Mucosa of stomach (tissue), 1 donor: ENCODE measurements at regions not wholly inside any gene's neighbourhood (a gene's known extent, or its start where the extent isn't known, plus 50 kb on each side); places are given as distances from the start of the nearest gene placed in this dataset.

Experiments
- H3K27me3 ChIP-seq: one replicate; pipeline ENCODE4 v1.7.0; 2013; ENCODE audit warnings: mild to moderate bottlenecking, low read length; ENCODE audit not compliant: control insufficient read depth, insufficient read depth
- H3K36me3 ChIP-seq: one replicate; pipeline ENCODE4 v1.7.0; 2013; ENCODE audit warnings: low read length; ENCODE audit not compliant: control insufficient read depth, insufficient read depth
- H3K4me1 ChIP-seq: one replicate; pipeline ENCODE4 v1.7.0; 2013; ENCODE audit warnings: mild to moderate bottlenecking, low read length; ENCODE audit not compliant: control insufficient read depth, insufficient read depth
- H3K4me3 ChIP-seq: one replicate; pipeline ENCODE4 v1.7.0; 2013; ENCODE audit warnings: low read length
- H3K9ac ChIP-seq: one replicate; pipeline ENCODE4 v1.7.0; 2013; ENCODE audit warnings: mild to moderate bottlenecking, low read length, moderate library complexity
- H3K9me3 ChIP-seq: one replicate; pipeline ENCODE4 v1.7.0; 2013; ENCODE audit warnings: mild to moderate bottlenecking, low read length, moderate library complexity; ENCODE audit not compliant: control insufficient read depth
- donor health status: Pancreatic carcinoma.

GRCh38 chr1:230591678-230592077 is 50.6 kb upstream of the COG2 start:
- Histone ChIP-seq H3K9me3 (no peaks in the 10 kb centered on the region), H3K4me3 (no peak overlapping the region), H3K9ac (no peak overlapping the region), H3K4me1 (peaks cover 6% of the 10 kb centered on the region), H3K36me3 (no peaks in the 10 kb centered on the region), H3K27me3 (no peaks in the 10 kb centered on the region)

DNA sequence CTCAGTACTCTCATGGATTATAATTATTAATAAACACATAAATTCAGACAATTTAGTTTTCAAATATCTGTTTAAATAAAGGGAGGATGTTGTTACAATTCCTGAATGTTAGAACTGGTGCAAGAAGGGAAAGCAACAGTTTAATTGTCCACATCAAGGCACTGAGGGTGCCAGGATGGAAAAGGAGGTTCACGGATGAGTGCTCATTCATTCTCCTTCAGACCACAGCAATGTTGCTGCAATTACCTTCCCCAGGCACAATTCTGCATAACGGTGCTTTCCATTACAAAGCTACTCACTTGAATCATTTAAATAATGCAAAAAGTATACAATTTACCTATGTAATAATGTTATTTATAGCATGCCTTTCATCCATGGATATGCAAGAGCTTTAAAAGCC is 52.3 kb upstream of the COG2 start:
- no peaks in the 10 kb centered on the region for H3K27me3 ChIP-seq
- H3K4me3 ChIP-seq: no peak overlapping the region
- H3K9ac ChIP-seq: no peak overlapping the region
- peaks cover 6% of the 10 kb centered on the region for H3K4me1 ChIP-seq
- no peaks in the 10 kb centered on the region for H3K9me3 ChIP-seq
- no peaks in the 10 kb centered on the region for H3K36me3 ChIP-seq

DNA sequence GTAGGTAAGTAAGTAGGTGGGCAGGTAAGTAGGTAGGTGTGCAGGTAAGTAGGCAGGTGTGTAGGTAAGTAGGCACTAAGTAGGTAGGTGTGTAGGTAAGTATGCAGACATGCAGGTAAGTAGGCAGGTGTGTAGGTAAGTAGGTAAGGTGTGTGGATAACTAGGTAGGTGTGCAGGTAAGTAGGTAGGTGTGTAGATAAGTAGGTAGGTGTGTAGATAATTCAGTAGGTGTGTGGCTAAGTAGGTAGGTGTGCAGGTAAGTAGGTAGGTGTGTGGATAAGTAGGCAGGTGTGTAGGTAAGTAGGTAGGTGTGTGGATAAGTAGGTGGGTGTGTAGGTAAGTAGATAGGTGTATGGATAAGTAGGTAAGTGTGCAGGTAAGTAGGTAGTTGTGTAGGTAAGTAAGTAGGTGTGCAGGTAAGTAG is 53.9 kb upstream of the COG2 start:
- H3K9me3 ChIP-seq: no peaks in the 10 kb centered on the region
- no peaks in the 10 kb centered on the region for H3K36me3 ChIP-seq
- peaks cover 6% of the 10 kb centered on the region for H3K4me1 ChIP-seq
- no peak overlapping the region for H3K4me3 ChIP-seq
- no peak overlapping the region for H3K9ac ChIP-seq
- H3K27me3 ChIP-seq: no peaks in the 10 kb centered on the region

DNA sequence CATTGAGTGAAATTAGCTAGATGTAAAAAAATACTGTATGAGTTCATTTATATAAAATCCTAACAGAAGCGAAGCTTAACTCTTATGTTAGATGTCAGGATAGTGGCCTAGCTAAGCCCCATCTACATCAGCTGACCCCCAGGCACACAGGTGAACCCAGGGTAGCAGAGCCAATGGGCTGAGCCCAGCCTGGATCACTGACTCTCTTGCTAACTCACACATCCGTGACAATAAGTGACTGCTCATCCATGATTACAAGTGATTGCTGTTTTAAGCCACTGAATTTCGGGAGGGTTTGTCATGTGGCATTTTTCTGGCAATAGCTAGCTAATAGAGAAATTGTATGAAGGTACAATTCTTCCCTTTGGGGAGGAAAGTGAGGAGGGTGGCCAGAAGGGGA is 55.2 kb upstream of the COG2 start:
- Histone ChIP-seq H3K9me3 (no peaks in the 10 kb centered on the region), H3K4me1 (peaks cover 6% of the 10 kb centered on the region)

DNA sequence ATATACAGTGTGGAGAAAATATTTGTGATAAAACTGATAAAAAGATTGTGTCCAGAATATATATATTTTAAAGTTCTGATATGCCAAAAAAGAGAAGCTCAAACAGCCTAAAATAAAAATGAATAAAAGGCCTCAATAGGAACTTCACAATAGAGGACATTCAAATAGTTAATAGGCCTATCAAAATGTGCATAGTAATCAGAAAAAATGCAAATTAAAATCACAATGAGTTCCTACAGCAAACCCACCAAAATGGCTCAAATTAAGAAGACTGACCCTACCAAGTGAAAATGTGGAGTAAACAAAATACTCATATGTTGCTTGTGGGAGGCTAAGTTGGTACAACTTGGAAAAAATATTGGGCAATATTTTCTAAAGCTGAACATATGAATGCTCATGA is 57.6 kb upstream of the COG2 start:
- no peak overlapping the region for H3K9ac ChIP-seq
- H3K9me3 ChIP-seq: no peaks in the 10 kb centered on the region
- H3K27me3 ChIP-seq: no peaks in the 10 kb centered on the region
- H3K4me3 ChIP-seq: no peak overlapping the region
- no peaks in the 10 kb centered on the region for H3K36me3 ChIP-seq
- H3K4me1 ChIP-seq: peaks cover 6% of the 10 kb centered on the region

More for the DNA sequence above, 55.2 kb upstream of the COG2 start:
- H3K9ac ChIP-seq: no peak overlapping the region
- H3K4me3 ChIP-seq: no peak overlapping the region
- no peaks in the 10 kb centered on the region for H3K27me3 ChIP-seq
- no peaks in the 10 kb centered on the region for H3K36me3 ChIP-seq

GRCh38 chr1:230581446-230582079 is 60.7 kb upstream of the COG2 start:
- no peak overlapping the region for H3K9ac ChIP-seq
- peaks cover 12% of the 10 kb centered on the region for H3K4me1 ChIP-seq
- no peaks in the 10 kb centered on the region for H3K36me3 ChIP-seq
- no peaks in the 10 kb centered on the region for H3K9me3 ChIP-seq
- H3K4me3 ChIP-seq: no peak overlapping the region
- no peaks in the 10 kb centered on the region for H3K27me3 ChIP-seq

- Histone ChIP-seq H3K36me3 (no peaks in the 10 kb centered on the region), H3K27me3 (no peaks in the 10 kb centered on the region), H3K4me1 (peaks cover 33% of the 10 kb centered on the region), H3K4me3 (no peak overlapping the region), H3K9ac (no peak overlapping the region), H3K9me3 (no peaks in the 10 kb centered on the region)
Measured at GRCh38 chr1:230578616-230579015, 63.7 kb upstream of the COG2 start.

DNA sequence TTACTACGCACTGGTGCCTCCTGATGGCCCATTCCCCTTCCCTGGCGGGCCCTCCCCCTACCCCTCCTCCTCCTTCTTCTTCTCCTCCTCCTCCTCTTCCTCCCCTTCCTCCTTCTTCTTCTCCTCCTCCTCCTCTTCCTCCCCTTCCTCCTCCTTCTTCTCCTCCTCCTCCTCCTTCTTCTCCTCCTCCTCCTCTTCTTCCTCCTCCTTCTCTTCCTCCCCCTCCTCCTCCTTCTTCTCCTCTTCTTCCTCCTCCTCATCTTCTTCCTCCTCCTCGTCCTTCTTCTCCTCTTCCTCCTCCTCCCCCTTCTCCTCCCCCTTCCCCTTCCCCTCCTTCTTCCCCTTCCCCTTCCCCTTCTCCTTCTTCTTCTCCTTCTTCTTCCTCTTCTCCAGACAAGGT is 64.7 kb upstream of the COG2 start:
- Histone ChIP-seq H3K9me3 (no peaks in the 10 kb centered on the region), H3K4me3 (no peak overlapping the region), H3K4me1 (peaks cover 42% of the 10 kb centered on the region), H3K27me3 (no peaks in the 10 kb centered on the region), H3K9ac (no peak overlapping the region), H3K36me3 (no peaks in the 10 kb centered on the region)

- H3K4me1 ChIP-seq: peaks cover 58% of the 10 kb centered on the region
Measured at GRCh38 chr1:230575886-230576500, 66.3 kb upstream of the COG2 start.

DNA sequence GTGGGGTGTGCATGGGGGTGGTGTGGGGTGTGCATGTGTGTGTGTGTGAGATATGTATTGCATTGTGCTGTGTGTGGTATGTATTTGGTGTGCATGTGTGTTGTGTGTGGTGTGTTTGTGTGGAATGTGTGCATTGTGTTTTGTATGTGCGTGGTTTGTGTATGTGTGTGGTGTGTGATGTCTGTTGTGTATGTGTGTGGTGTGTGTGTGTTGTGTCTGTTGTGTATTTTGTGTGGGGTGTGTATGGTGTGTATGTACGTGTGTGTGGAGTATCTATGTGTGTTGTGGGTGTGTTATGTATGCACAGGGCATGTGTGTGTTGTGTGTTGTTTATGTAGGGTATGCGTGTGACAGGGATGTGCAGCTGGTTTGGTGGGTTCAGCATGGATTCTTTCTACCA is 67.8 kb upstream of the COG2 start:
- no peak overlapping the region for H3K9ac ChIP-seq
- H3K4me1 ChIP-seq: peaks cover 64% of the 10 kb centered on the region
- no peaks in the 10 kb centered on the region for H3K36me3 ChIP-seq
- no peak overlapping the region for H3K4me3 ChIP-seq
- no peaks in the 10 kb centered on the region for H3K9me3 ChIP-seq
- no peaks in the 10 kb centered on the region for H3K27me3 ChIP-seq

More at GRCh38 chr1:230575886-230576500, 66.3 kb upstream of the COG2 start:
- H3K9ac ChIP-seq: no peak overlapping the region
- H3K4me3 ChIP-seq: no peak overlapping the region
- no peaks in the 10 kb centered on the region for H3K27me3 ChIP-seq
- H3K9me3 ChIP-seq: no peaks in the 10 kb centered on the region
- H3K36me3 ChIP-seq: no peaks in the 10 kb centered on the region

- no peaks in the 10 kb centered on the region for H3K27me3 ChIP-seq
Measured at GRCh38 chr1:230573658-230574057, 68.6 kb upstream of the COG2 start.

GRCh38 chr1:230572121-230573105 is 69.9 kb upstream of the COG2 start:
- peaks cover 63% of the 10 kb centered on the region for H3K4me1 ChIP-seq

More at GRCh38 chr1:230573658-230574057, 68.6 kb upstream of the COG2 start:
- H3K4me1 ChIP-seq: peaks cover 59% of the 10 kb centered on the region
- no peak overlapping the region for H3K4me3 ChIP-seq
- no peaks in the 10 kb centered on the region for H3K36me3 ChIP-seq
- H3K9me3 ChIP-seq: no peaks in the 10 kb centered on the region
- H3K9ac ChIP-seq: no peak overlapping the region

More at GRCh38 chr1:230572121-230573105, 69.9 kb upstream of the COG2 start:
- peak overlapping the region; percentile 46 for H3K9ac ChIP-seq
- no peaks in the 10 kb centered on the region for H3K27me3 ChIP-seq
- no peak overlapping the region for H3K4me3 ChIP-seq
- H3K36me3 ChIP-seq: no peaks in the 10 kb centered on the region
- H3K9me3 ChIP-seq: no peaks in the 10 kb centered on the region
